HuH-7 (cell line): ENCODE measurements at regions not wholly inside any gene's neighbourhood (a gene's known extent, or its start where the extent isn't known, plus 50 kb on each side); places are given as distances from the start of the nearest gene placed in this dataset.

ENCODE experiments used
- DNase-seq: peaks from one replicate; pipeline ENCODE4 v3.0.0; 2011; ENCODE audit warnings: low spot score

DNA sequence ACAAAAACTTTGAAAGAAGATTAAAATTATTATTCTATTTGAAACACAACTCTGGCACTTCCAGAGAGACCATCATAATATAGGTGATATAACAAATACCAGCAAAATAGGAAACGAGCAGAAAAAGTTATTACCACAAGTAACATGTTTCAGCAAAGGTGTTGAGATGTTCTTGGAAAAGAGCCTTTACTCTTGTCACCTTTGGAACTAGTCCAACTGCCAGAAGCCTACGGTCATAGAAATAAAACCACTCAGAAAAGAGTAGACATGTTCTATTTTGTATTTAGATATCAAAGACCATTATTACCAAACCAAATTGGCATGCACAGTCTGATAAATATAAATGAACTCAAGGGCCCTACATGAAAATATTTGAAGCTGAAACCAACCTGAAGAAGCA, 145.0 kb upstream of the DMAC1 start:
- DNase-seq: no peak

- no peak for DNase-seq
Measured at GRCh38 chr9:7937761-7938491, 138.3 kb upstream of the DMAC1 start.

GRCh38 chr9:7936996-7937395, 137.4 kb upstream of the DMAC1 start:
- no peak for DNase-seq

GRCh38 chr9:7936163-7936562, 136.6 kb upstream of the DMAC1 start:
- no peak for DNase-seq

DNA sequence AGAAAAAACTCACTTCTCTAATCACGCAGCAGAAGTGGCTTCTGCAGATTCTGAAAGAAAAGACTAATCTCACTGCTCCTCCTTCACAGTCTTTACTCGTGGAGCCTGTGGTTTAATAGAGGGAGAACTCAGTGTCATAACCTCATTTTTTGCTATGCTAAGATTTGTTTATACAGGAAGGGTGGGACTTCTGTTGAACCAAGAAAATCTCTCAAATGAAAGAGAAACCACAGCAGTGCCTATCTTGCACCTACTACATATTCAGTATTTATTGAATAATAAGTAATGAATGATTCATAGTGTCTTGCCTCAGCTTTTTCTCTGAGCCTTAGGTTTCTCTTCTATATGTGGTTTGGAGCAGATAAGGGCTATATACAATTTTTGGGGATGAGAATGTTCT, 136.1 kb upstream of the DMAC1 start:
- no peak for DNase-seq

DNA sequence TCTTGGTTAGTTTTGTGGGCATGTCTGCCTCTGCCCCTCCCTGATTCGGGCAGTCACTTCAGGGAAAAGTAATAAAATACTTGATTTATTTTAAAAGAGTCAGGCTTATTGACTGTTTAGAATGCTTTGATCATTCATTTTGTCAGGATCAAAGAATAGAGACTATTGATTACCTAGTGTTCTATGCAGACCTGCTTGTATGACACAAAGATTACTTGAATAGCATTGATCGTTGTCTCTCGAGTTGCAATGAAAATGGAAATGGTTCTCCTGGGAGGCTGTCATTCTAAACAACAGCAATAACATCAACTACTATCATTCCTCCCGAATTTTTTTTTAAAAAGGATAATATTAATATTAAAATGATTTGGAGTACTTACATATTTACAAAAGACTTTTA, 133.2 kb upstream of the DMAC1 start:
- no peak for DNase-seq

DNA sequence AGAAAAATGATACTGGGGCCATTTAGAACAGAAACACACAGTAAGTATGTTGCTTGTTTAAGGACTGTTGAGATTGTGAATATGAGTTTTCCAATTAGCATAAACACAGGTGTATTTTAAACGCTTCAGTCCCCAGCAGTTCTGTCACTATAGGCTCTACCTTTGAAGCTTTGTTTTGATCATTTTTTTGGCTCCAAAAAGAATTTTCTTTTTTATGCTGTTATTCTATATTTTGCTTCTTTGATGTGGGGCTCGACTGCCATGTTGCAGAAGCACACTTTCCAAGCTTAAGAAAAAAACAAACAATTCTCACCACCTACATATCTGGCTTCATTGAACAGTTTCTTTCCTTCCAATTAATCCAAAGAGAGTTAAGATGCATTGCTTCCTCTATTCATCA, 131.0 kb upstream of the DMAC1 start:
- DNase-seq: no peak

DNA sequence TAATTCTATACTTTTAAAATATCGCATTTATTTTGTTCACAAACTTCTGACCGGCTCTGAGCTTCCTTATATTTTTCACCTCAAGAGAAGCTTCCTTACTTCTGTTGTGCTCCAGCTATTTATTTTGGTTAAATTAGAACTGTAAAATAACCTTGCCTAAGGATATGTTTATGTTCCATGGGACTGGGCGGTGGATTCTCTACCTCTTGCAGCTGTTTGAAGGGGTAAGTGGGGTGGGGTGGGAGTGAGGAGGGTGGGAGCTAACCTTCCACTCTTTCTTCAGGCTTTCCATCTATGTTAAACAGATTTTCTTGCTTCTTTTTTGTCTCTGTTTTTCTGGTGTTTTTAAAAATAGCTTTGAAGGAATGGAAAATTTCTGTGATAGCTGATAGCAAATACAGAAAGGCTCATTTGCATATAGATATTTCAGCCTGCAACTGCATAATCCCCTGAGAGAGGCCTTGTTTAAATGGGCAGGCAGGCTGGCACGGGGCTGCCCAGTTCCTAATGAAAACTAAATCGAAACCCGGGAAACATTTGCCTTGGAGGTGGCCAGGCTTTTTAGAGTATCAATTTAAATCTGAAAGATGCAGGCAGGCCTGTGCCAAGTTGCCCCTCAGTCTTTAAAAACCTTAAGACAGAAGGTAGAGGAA, 122.1 kb upstream of the DMAC1 start:
- no peak for DNase-seq

DNA sequence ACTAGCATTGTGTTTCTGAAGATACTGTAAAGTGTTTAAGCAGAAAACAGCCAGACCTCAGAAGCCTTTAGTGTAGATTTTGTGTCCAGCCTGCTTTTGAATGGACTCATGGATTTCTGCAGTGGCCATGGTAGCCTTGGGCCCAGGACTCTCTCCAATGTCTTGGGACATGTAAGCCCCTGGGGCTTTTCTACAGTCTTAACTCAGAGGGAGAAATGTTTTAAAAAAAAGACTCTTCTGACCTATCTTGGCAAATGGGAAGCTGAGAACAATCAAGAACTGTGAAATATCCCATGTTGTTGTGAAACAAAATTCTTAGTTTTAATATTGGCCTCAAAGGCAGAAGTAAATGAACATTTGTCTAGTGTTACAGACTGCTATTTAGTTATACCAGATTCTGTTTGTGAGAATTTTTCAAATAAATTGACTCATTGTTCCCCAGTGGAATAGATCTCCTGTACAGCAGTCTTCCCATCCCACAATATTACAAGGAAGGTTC, 112.5 kb upstream of the DMAC1 start:
- DNase-seq: no peak

GRCh38 chr9:7910426-7911020, 110.9 kb upstream of the DMAC1 start:
- no peak for DNase-seq

DNA sequence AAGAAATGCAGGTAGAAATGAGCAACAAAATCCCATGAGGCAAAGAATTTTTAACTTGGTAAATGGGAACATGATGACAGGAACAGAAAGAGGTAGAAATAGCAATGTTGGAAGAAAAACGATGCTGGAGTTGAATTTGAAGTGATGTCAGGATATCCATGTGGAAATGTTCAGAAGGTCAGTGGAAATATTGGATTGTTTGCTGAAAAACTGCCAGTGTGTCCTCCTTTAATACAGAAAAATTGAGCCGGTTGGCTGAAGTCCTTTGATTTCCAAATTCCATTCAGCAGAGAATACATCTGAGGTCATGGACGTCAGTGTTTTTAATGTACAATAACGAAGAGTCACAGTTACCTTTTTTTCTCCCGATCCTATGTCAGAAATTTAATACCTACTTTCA, 110.0 kb upstream of the DMAC1 start:
- DNase-seq: no peak

- no peak for DNase-seq
Measured at GRCh38 chr9:7907551-7908337, 108.2 kb upstream of the DMAC1 start.

- DNase-seq: no peak
Measured at GRCh38 chr9:7906783-7907550, 107.4 kb upstream of the DMAC1 start.

- no peak for DNase-seq
Measured at GRCh38 chr9:7901621-7902020, 102.0 kb upstream of the DMAC1 start.

DNA sequence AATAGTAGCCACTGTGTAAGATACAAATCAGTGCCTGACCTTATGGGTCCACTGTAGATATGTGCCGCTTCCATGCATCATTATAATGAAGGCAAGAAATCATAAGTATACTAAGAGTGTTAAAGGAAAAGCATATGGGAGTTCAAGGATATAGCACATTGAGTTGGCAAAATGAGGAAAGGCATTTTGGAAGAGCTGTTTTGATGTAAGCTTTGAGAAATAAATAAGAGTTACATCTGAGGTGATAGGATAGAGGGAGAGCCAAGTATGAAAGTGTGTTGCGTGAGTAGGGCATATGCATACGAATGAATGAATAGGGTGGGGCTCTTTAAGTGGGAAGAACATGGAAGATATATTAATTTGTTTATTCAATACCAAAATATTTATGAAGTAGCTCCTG, 101.0 kb upstream of the DMAC1 start:
- DNase-seq: no peak

DNA sequence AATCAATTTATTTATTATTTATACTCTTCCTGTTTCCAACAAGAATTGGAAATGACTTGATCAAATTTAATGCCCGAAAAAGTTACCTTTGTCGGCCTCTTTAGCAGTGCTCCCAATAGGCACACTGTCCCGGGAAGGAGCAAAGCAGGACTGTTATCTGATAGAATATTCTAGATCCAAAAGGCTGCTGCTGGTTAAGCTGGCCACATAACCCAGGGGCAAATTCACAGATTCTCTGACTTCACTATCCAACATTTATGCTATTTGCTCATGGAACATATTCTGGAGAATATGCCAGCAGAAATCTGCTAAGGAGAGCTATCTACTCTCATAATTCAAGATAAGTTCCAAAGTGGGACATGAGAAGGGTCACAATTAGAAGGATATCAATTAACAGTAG, 100.2 kb upstream of the DMAC1 start:
- no peak for DNase-seq

DNA sequence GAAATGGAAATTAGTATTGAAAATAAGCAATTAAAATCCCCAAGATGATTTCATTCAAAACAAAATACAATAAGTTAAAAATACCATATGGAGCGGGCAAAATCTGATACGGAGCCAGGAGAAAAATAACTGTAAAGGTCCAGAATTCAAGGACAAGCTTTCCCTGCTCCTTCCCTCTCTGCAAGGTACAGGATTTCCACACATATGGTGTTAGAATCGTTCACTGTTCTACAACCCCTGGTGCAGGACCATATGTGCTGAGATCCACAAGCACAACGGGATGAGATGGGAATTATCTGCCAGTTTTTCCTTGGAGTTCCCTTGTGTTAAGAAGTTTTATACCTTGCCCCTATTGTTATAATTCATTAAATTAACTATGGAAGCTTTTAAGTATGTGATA, 94.7 kb upstream of the DMAC1 start:
- no peak for DNase-seq

- DNase-seq: no peak
Measured at GRCh38 chr9:7892975-7893374, 93.4 kb upstream of the DMAC1 start.

DNA sequence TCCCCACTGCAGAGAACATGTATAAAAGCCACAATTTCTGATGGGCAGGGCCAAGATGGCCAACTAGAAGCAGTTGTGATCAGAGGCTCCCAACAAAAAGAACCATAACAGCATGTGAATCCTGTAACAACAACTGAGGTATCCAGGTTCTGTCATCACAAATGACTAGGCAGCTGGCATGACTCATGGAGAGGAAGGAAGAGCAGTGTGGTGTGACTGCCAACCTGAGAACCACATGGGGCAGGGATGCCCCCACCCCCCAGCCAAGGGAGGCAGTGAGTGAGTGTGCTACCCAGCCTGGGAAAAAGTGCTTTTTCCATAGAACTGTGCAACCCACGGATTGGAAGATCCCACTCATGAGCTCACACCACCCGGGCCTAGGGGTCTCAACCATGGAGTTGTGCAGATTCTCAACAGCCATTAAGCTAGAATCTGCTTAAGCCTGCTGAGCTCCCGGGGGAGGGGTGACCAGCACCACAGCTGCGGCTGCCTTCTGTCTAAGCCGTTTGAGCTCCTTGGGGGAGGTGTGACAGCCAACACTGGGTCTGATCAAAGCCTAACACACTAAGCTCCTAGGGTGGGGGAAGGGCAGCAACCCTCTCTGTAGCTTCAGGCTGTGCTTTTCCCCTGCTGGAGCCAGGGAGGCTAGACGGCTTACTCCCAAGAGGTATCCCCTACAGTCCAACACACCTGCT, 80.1 kb upstream of the DMAC1 start:
- DNase-seq: no peak

GRCh38 chr9:7871977-7872730, 72.6 kb upstream of the DMAC1 start:
- DNase-seq: no peak

GRCh38 chr9:7869340-7869739, 69.8 kb upstream of the DMAC1 start:
- DNase-seq: no peak
